Ureter (tissue), 1 donor: ENCODE measurements at regions not wholly inside any gene's neighbourhood (a gene's known extent, or its start where the extent isn't known, plus 50 kb on each side); places are given as distances from the start of the nearest gene placed in this dataset.

ENCODE experiments used
- DNase-seq: peaks from one replicate; pipeline ENCODE4 v3.0.0-alpha.2; 2020; ENCODE audit warnings: low spot score
- donor health status: DM: yes; HTN: yes; CAD: no.

- DNase-seq: no peak
Measured at GRCh38 chr22:48361099-48361639, 1466.5 kb downstream of the BRD1 start.

DNA sequence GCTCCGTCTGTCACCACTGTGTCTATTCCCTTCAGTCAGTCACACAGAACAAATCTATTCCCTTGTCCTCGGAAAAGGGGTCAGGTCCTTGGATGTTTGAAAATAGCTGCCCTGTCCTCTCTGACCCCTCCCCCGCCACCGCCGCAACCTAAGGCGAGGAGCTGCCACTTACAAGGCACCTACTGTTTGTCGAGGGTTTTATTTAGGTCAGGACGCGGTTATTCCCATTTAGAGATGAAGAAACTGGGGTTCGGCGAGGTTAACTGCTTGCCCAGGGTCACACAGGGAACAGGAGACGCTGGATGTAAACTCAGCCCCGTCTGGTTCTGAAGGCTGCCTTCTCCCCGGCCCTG lies 1468.1 kb downstream of the BRD1 start:
- no peak for DNase-seq

DNA sequence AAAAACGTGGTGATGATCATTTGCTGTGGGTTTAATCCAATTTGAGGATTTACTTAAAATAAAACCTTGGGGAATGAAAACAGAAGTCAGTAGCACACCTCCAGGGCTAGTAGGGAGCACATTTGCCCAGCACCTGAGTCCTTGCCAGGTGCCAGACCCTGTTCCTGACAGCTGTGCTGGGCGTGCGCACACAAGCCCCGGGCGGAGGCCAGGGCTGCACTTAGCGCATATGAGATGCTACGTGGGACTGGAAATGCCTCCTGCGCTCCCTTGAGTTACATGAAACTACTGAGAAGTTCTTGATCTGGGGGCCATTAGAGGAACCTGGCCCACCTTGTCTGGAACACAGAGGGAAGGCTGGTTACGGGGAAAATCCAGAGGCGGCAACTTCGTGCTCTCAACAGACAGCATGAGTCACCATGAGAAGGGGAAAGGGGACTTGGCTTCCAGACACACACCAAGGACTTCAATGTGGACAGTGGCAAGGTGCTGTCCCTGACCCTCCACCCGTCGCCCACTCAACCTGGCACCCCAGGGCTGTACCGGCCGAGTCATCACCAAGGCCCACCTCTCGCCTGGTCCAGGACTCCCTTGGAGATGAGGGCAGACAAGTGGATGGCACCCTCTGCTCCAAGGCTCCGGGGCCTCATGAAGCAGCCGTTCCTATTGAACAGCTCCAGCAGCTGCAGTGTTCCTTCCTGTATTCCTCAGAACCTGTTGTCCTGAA lies 1468.6 kb downstream of the BRD1 start:
- DNase-seq: no peak

DNA sequence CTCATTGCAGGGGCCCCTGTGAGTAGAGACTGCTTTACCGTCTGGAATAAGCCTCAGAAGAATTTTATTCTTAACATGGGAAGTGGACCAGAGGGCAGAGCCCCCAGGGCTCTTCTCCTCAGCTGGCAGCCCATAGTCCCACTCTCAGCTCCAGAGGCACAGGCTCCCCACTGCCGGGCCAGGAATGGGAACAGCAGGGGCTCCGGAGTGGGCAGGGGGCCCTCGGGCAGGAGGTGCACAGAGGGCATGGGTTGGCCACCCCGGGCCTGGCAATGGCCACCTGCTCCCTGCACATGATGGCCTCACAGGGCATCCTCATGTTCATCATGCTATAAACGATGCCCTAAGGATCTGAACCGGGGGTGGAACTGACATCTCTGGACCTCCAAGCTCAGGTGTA lies 1469.7 kb downstream of the BRD1 start:
- no peak for DNase-seq

GRCh38 chr22:48357196-48357595 lies 1470.5 kb downstream of the BRD1 start:
- DNase-seq: no peak

- DNase-seq: no peak
Measured at GRCh38 chr22:48356731-48357130, 1470.9 kb downstream of the BRD1 start.

DNA sequence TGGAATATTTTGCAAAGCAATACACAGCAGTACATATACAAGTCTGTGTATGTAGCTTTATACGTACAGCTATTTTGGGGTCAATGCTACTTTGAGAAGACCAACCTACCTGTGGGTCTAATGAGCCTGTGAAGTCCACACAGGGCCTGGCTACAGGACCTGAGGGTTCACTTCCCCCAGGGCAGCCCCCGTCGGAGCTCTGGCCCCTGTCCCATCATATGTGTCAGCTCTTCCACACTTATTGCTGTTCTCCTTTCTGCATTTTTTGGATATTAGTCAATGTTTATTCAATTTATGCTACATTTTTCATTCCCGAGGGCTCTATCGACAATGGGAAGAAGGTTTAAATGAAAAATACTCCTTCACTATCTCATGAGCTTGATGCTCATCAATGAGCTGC lies 1473.6 kb downstream of the BRD1 start:
- no peak for DNase-seq

- no peak for DNase-seq
Measured at GRCh38 chr22:48353116-48353947, 1474.3 kb downstream of the BRD1 start.

DNA sequence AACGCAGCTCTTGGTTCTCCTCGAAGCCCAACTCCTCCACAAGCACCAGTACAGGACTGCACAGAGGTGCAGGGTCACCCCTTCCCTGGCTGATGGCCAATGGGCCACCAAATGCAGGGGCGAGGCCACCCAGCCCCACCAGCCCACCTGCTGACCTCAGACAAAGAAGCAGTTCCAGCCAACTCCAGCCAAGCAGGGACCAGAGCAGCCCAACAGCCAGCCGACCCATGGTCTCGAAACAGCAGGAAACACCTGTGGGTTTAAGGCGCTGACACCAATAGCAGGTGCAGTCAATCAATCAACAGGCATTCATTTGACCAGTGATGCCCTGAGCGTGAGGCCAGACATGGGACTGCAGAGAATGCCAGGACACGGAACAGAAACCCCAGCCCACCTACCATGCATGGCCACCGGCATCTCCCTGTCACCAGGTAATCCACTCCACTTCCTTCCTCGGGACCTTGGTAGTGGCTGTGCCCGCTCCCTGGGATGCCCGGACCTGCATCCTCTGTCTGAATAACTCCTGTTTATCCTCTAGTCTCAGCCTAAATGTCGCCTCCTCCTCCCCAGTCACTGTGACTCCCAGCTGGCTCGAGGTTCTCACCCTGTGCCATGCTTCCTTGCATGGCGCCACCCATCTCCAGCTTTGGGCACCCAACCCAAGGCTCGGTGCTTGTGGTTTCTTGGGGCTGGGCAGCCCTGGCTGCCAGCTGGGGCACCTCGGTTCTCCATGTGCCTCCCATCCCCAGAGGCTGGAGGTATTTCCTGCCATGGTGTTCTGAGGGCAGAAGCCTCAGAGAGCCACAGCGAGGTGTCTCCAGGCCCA lies 1475.4 kb downstream of the BRD1 start:
- no peak for DNase-seq

- no peak for DNase-seq
Measured at GRCh38 chr22:48351376-48352085, 1476.1 kb downstream of the BRD1 start.

- no peak for DNase-seq
Measured at GRCh38 chr22:48350456-48350855, 1477.2 kb downstream of the BRD1 start.

GRCh38 chr22:48348855-48349254 lies 1478.8 kb downstream of the BRD1 start:
- DNase-seq: no peak

DNA sequence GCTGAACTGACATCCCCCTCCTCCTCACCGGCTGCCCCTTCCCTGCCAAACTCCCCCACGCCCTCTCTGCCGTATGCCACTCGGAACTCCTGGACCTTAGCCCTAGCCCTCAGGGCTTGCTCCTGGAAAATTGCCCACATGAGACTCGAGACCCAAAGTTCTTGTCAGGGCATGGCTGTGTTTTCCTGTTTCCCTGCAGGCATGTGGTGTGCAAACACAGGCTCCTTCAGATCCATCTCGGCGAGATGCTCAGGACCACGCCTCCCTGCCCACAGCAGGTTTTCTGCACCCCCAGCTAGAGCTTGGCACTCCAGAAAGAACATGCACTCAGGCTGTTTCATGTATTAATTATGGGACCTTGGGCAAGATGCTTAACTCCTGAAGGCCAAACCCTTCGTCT lies 1480.4 kb downstream of the BRD1 start:
- no peak for DNase-seq

- DNase-seq: no peak
Measured at GRCh38 chr22:48346911-48347310, 1480.8 kb downstream of the BRD1 start.

GRCh38 chr22:48346311-48346710 lies 1481.4 kb downstream of the BRD1 start:
- no peak for DNase-seq

- DNase-seq: no peak
Measured at GRCh38 chr22:48345631-48346030, 1482.0 kb downstream of the BRD1 start.

DNA sequence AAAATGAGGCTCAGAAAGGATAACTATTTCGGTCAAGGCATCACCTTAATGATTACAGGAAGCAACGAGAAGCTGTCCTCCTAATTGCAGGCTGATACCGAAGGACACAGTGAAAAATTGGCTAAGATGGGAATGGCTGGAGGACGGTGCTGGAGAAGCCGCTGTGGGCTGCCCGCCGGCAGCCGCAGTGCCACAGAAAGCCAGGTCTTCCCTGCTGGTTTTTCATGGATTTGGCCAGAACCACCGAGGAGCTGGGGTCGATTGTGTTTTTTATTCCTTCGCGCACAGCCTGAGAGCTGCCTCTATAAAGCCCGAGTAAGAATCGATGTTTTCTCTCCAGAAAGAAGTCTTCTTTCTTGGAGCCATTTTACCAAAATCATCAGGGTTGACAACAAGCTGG lies 1484.2 kb downstream of the BRD1 start:
- DNase-seq: no peak

DNA sequence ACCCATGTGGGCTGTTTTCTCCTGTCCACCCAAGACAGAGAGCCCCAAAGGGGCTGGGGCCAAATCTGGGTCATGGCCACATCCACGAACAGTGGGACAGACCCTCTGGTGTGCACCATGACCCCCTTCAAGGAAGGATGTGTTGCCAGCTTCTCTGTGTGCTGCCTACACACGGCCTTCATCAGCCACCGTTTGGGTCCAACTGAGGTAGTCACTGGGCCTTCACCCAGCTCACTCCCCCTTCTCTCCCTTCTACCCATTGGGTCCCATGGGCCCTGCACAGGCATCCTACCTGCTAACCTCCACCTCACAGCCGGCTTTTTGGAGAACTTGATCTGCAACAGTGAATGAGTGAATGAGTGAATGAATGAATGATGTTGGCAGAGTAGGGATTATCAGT lies 1484.9 kb downstream of the BRD1 start:
- DNase-seq: no peak

GRCh38 chr22:48342016-48342415 lies 1485.7 kb downstream of the BRD1 start:
- DNase-seq: no peak

- no peak for DNase-seq
Measured at GRCh38 chr22:48340727-48341709, 1486.7 kb downstream of the BRD1 start.
